Activated CD4-positive, alpha-beta memory T cell treated with anti-CD3 and anti-CD28 coated beads, Interleukin-2, amount 10 ng/mL, durations not matched to agents 7 days and 5 days (primary cell): ENCODE measurements at regions not wholly inside any gene's neighbourhood (a gene's known extent, or its start where the extent isn't known, plus 50 kb on each side); places are given as distances from the start of the nearest gene placed in this dataset.
"Not testable (repeated sequence)": the region's sequence is repeated elsewhere in the genome, so short reads cannot be mapped to it uniquely, and the experiment has no call there.

Experiments used
- CTCF ChIA-PET: fragments of 350-600 bp; sonication (Branson Sonifier 250); formaldehyde crosslinking; loops from one replicate; lab custom pipeline; 2021; ENCODE audit warnings: antibody characterized with exemption, inconsistent platforms; lab: Charles Lee
- POLR2A ChIA-PET: fragments of 350-600 bp; sonication (Branson Sonifier 250); formaldehyde crosslinking; loops from one replicate; lab custom pipeline; 2021; ENCODE audit warnings: antibody characterized with exemption; lab: Charles Lee
- DNase-seq: peaks from one replicate; pipeline ENCODE4 v3.0.0-alpha.2; 2020
- H3K27ac Mint-ChIP-seq: one replicate; pipeline ENCODE4 v1.8.0; 2021; ENCODE audit warnings: mild to moderate bottlenecking, mixed read lengths
- H3K27me3 Mint-ChIP-seq: one replicate; pipeline ENCODE4 v1.8.0; 2021; ENCODE audit warnings: mixed read lengths
- H3K36me3 Mint-ChIP-seq: one replicate; pipeline ENCODE4 v1.8.0; 2021; ENCODE audit warnings: low read depth, mixed read lengths
- H3K4me1 Mint-ChIP-seq: one replicate; pipeline ENCODE4 v1.8.0; 2021; ENCODE audit warnings: mixed read lengths
- H3K4me3 Mint-ChIP-seq: one replicate; pipeline ENCODE4 v1.8.0; 2021; ENCODE audit warnings: mild to moderate bottlenecking, mixed read lengths
- H3K9me3 Mint-ChIP-seq: one replicate; pipeline ENCODE4 v1.8.0; 2021; ENCODE audit warnings: mixed read lengths

GRCh38 chr10:8347614-8348013 is 293.1 kb downstream of the GATA3 start:
- CTCF ChIA-PET, H3K27ac Mint-ChIP-seq, H3K4me3 Mint-ChIP-seq, H3K27me3 Mint-ChIP-seq, DNase-seq: not testable (repeated sequence)
- POLR2A ChIA-PET = interaction anchor here (0.6 to 5.1 kb wide), 3 partner anchors 13 to 22 kb away, joined by 3 to 25 read pairs (median 3); no protein-coding TSS in a partner anchor
- Mint-ChIP-seq H3K9me3 (peaks cover 11% of the 10 kb centered on the region), H3K4me1 (peaks cover 42% of the 10 kb centered on the region), H3K36me3 (peaks cover 38% of the 10 kb centered on the region)

GRCh38 chr10:8349610-8350249 is 295.2 kb downstream of the GATA3 start:
- H3K27ac Mint-ChIP-seq = peak overlapping the region; percentile 76
- CTCF ChIA-PET = interaction anchor here (1.3 kb wide), 1 partner anchor 18 kb away, joined by 3 read pairs; no protein-coding TSS in a partner anchor

DNA sequence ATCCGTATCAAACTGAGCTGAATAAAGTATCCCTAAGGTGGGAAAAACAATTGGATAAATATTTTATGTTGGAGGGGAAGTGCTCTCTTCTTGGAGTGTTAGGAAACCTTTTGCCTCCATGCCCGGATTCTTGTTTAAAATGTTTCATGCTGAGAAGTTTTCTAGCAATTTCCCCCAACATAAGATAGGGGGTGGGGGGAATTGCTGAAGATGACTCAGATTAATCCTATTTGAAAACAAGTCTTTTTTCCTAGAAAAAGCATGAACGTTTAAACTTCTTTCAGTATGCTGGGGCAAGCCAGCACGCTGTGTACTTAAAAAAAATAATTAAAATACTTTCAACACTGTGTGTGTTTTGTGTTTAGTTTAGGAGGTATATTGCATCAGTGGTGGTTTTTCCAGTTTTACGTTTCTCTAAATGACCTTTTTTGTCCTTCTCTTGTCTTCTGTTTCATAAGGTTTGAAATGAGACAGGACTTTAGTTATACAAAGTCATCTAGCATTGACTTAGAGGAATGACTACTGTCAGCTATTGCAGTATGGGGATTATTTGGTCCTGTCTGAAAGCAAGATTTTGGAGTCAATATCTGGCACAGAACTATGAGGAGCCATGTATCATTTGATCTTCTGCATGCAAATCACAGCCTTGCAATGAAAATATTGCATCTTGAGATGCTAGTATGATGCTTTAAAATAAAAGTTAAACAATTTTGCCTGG is 295.9 kb downstream of the GATA3 start:
- Mint-ChIP-seq H3K4me3 (peak overlapping the region; percentile 30), H3K4me1 (peaks cover 41% of the 10 kb centered on the region), H3K27me3 (no peaks in the 10 kb centered on the region), H3K36me3 (peaks cover 29% of the 10 kb centered on the region), H3K27ac (peak overlapping the region; percentile 76), H3K9me3 (no peaks in the 10 kb centered on the region)
- ChIA-PET CTCF (no interaction called here), POLR2A (interaction anchor here (1.2 to 5.1 kb wide), 2 partner anchors 10 to 18 kb away, joined by 6 to 25 read pairs; no protein-coding TSS in a partner anchor)
- DNase-seq = no peak

More at GRCh38 chr10:8349610-8350249, 295.2 kb downstream of the GATA3 start:
- H3K36me3 Mint-ChIP-seq = peaks cover 26% of the 10 kb centered on the region
- no peak for DNase-seq
- H3K27me3 Mint-ChIP-seq = no peaks in the 10 kb centered on the region
- peak overlapping the region; percentile 30 for H3K4me3 Mint-ChIP-seq
- POLR2A ChIA-PET = interaction anchor here (1.2 to 5.1 kb wide), 3 partner anchors 11 to 17 kb away, joined by 4 to 25 read pairs (median 6); no protein-coding TSS in a partner anchor
- H3K9me3 Mint-ChIP-seq = no peaks in the 10 kb centered on the region
- peaks cover 41% of the 10 kb centered on the region for H3K4me1 Mint-ChIP-seq

DNA sequence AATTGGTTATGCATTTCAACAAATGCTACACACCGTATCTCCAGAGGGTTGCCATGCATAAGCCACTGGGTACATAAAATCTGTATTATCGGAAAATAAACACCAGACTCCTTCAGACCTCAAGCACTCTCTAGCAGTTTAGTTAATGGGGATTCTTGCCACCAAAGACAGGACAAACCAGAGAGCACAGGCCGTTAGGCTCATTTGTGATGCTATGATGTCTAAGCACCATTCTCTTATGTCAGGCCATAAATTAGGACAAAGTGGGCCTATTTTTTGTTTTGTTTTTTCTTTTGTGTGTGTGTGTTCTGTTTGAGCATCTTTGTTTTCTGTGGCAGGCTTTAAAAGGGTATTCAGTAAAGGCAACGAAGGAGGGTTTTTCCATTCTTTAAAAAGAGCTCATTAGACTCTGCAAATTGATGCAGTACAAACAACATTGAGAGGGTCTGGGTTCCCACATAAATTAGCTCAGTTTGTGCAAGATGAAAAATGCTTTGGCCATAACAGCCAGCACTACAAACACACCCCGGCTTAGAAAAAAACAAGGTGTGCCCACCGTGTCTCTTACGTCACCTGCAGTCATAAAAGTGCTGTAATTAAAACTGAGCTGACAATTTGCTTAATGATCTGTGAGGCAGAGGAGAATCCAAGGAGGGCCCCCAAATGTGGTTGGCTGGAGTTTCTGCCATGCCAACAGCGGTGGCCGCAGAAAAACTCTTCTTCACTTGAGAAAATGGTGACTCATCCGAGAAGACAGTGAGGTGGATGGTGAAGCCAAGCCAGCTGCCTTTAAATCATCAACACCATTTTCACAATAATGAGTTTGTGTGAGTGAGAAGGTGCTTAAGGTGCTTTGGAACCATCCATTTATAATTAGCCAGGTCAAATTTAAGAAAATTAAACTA is 297.9 kb downstream of the GATA3 start:
- peaks cover 43% of the 10 kb centered on the region for H3K4me1 Mint-ChIP-seq
- H3K27ac Mint-ChIP-seq = no peak overlapping the region
- DNase-seq = no peak
- peaks cover 2% of the 10 kb centered on the region for H3K27me3 Mint-ChIP-seq
- H3K4me3 Mint-ChIP-seq = no peak overlapping the region
- H3K36me3 Mint-ChIP-seq = peaks cover 26% of the 10 kb centered on the region
- H3K9me3 Mint-ChIP-seq = peaks cover 2% of the 10 kb centered on the region
- ChIA-PET CTCF (interaction anchor here (1.1 kb wide), 1 partner anchor 8 kb away, joined by 3 read pairs; no protein-coding TSS in a partner anchor), POLR2A (interaction anchor here (0.9 to 5.1 kb wide), 2 partner anchors 8 to 20 kb away, joined by 4 to 25 read pairs; no protein-coding TSS in a partner anchor)

DNA sequence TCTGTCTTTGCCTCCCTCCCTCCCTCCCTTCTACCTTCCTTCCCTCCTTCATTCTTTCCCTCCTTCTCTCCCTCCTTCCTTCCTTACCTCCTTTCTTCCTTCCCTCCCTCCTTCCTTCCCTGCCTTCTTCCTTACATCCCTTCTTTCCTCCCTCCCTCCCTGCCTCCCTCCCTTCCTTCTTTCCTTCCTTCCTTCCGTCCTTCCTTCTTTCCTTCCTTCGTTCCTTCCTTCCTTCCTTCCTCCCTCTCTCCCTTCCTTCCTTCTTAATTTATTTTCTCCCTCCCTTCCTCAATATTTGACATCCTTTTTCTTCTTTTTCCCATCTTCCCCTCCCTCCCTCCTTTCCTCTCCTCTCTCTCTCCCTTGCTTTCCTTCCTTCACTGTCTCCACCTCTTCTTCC is 301.8 kb downstream of the GATA3 start:
- CTCF ChIA-PET = interaction anchor here (1.9 kb wide), 1 partner anchor 11 kb away, joined by 5 read pairs; no protein-coding TSS in a partner anchor
- Mint-ChIP-seq H3K4me3 (no peak overlapping the region), H3K4me1 (peaks cover 44% of the 10 kb centered on the region), H3K27me3 (peaks cover 2% of the 10 kb centered on the region), H3K36me3 (peaks cover 32% of the 10 kb centered on the region), H3K27ac (no peak overlapping the region), H3K9me3 (peaks cover 6% of the 10 kb centered on the region)
- DNase-seq = no peak
- POLR2A ChIA-PET = interaction anchor here (2.3 kb wide), 1 partner anchor 10 kb away, joined by 10 read pairs; no protein-coding TSS in a partner anchor

GRCh38 chr10:8359467-8359866 is 305.0 kb downstream of the GATA3 start:
- CTCF ChIA-PET = interaction anchor here (0.6 to 2.1 kb wide), 4 partner anchors 16 to 112 kb away, joined by 3 to 11 read pairs (median 6); no protein-coding TSS in a partner anchor
- Mint-ChIP-seq H3K27ac (peak overlapping the region; percentile 88), H3K27me3 (peaks cover 2% of the 10 kb centered on the region), H3K36me3 (peaks cover 37% of the 10 kb centered on the region), H3K4me3 (no peak overlapping the region), H3K4me1 (peaks cover 65% of the 10 kb centered on the region), H3K9me3 (peaks cover 6% of the 10 kb centered on the region)
- POLR2A ChIA-PET = interaction anchor here (1.0 to 4.7 kb wide), 10 partner anchors 9 to 309 kb away, joined by 3 to 69 read pairs (median 12); partner anchors contain the start of gene GATA3
- no peak for DNase-seq

GRCh38 chr10:8360365-8360764 is 305.9 kb downstream of the GATA3 start:
- Mint-ChIP-seq H3K36me3 (peaks cover 34% of the 10 kb centered on the region), H3K27me3 (peaks cover 2% of the 10 kb centered on the region), H3K9me3 (peaks cover 6% of the 10 kb centered on the region), H3K4me3 (peak overlapping the region; percentile 28), H3K27ac (peak overlapping the region; percentile 88), H3K4me1 (peaks cover 72% of the 10 kb centered on the region)
- CTCF ChIA-PET = interaction anchor here (1.0 to 2.1 kb wide), 7 partner anchors 8 to 42 kb away, joined by 3 to 11 read pairs (median 3); no protein-coding TSS in a partner anchor
- POLR2A ChIA-PET = interaction anchor here (0.6 to 4.7 kb wide), 17 partner anchors 9 to 309 kb away, joined by 3 to 69 read pairs (median 7); partner anchors contain the start of gene GATA3
- no peak for DNase-seq

GRCh38 chr10:8360814-8361509 is 306.5 kb downstream of the GATA3 start:
- Mint-ChIP-seq H3K9me3 (peaks cover 6% of the 10 kb centered on the region), H3K27ac (peak overlapping the region; percentile 88), H3K36me3 (peaks cover 34% of the 10 kb centered on the region), H3K27me3 (peaks cover 2% of the 10 kb centered on the region), H3K4me3 (peak overlapping the region; percentile 15), H3K4me1 (peaks cover 77% of the 10 kb centered on the region)
- ChIA-PET CTCF (interaction anchor here (1.0 to 2.1 kb wide), 7 partner anchors 9 to 41 kb away, joined by 3 to 11 read pairs (median 3); no protein-coding TSS in a partner anchor), POLR2A (interaction anchor here (0.9 to 4.7 kb wide), 15 partner anchors 9 to 307 kb away, joined by 3 to 69 read pairs (median 8); partner anchors contain the start of gene GATA3)
- DNase-seq = no peak

DNA sequence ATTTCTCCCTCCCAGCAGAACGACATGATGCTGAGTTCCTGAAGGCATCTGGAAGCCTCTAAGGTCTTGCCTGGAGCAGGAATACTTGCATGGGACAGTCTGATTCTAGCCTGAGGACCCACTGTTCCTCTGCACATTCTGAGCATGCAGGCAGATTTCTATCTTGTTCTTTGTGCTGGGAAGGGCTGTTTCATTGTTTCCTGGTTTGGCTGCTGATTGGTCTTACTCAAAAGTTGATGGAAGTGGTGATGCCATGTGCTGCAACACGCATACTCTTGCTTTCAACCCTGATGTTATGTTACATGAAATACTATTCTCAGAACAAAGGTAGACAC is 307.0 kb downstream of the GATA3 start:
- H3K4me3 Mint-ChIP-seq = peak overlapping the region; percentile 15
- peak overlapping the region; percentile 82 for H3K27ac Mint-ChIP-seq
- peaks cover 2% of the 10 kb centered on the region for H3K27me3 Mint-ChIP-seq
- H3K9me3 Mint-ChIP-seq = peaks cover 6% of the 10 kb centered on the region
- peaks cover 34% of the 10 kb centered on the region for H3K36me3 Mint-ChIP-seq
- ChIA-PET POLR2A (interaction anchor here (0.9 to 4.7 kb wide), 9 partner anchors 11 to 307 kb away, joined by 3 to 69 read pairs (median 16); partner anchors contain the start of gene GATA3), CTCF (interaction anchor here (1.0 to 1.5 kb wide), 3 partner anchors 9 to 33 kb away, joined by 3 read pairs; no protein-coding TSS in a partner anchor)
- DNase-seq = peak; percentile 42
- peaks cover 81% of the 10 kb centered on the region for H3K4me1 Mint-ChIP-seq

GRCh38 chr10:8365935-8366911 is 311.7 kb downstream of the GATA3 start:
- H3K27me3 Mint-ChIP-seq = no peaks in the 10 kb centered on the region
- H3K36me3 Mint-ChIP-seq = peaks cover 32% of the 10 kb centered on the region
- CTCF ChIA-PET = interaction anchor here (0.6 to 0.9 kb wide), 2 partner anchors 34 to 828 kb away, joined by 3 to 7 read pairs; no protein-coding TSS in a partner anchor
- peaks cover 11% of the 10 kb centered on the region for H3K9me3 Mint-ChIP-seq
- DNase-seq = peak; percentile 67
- H3K4me1 Mint-ChIP-seq = peaks cover 76% of the 10 kb centered on the region
- POLR2A ChIA-PET = interaction anchor here (1.2 to 3.2 kb wide), 6 partner anchors 11 to 315 kb away, joined by 3 to 19 read pairs (median 4); no protein-coding TSS in a partner anchor
- peak overlapping the region; percentile 83 for H3K27ac Mint-ChIP-seq
- H3K4me3 Mint-ChIP-seq = peak overlapping the region; percentile 42
